ENCODE measurements at regions not wholly inside any gene's neighbourhood (a gene's known extent, or its start where the extent isn't known, plus 50 kb on each side); places are given as distances from the start of the nearest gene placed in this dataset.

- no peak for ATAC-seq
- TF ChIP-seq ISL1 (CRISPR knock-in tag; IDR thresholded peaks at IDR 0.05) (no peak), ZFP3 (CRISPR knock-in tag; IDR thresholded peaks at IDR 0.05) (no peak), ZC3H10 (CRISPR knock-in tag; IDR thresholded peaks at IDR 0.05) (no peak), PPARA (CRISPR knock-in tag; IDR thresholded peaks at IDR 0.05; ENCODE audit: borderline replicate concordance) (no peak), GLIS3 (CRISPR knock-in tag; IDR thresholded peaks at IDR 0.05) (no peak), SNAI2 (CRISPR knock-in tag; IDR thresholded peaks at IDR 0.05) (no peak), CSDC2 (CRISPR knock-in tag; IDR thresholded peaks at IDR 0.05) (no peak), ZNF565 (CRISPR knock-in tag; conservative IDR thresholded peaks at IDR 0.05; ENCODE audit: low read depth) (no peak), CREB5 (CRISPR knock-in tag; IDR thresholded peaks at IDR 0.05; ENCODE audit: low read depth) (no peak), ZNF70 (CRISPR knock-in tag; IDR thresholded peaks at IDR 0.05) (no peak), PATZ1 (CRISPR knock-in tag; IDR thresholded peaks at IDR 0.05; ENCODE audit: borderline replicate concordance) (no peak), ESRRG (CRISPR knock-in tag; IDR thresholded peaks at IDR 0.05) (no peak), ARNTL (CRISPR knock-in tag; IDR thresholded peaks at IDR 0.05; ENCODE audit: borderline replicate concordance, low read depth) (no peak), CSRNP3 (CRISPR knock-in tag; IDR thresholded peaks at IDR 0.05) (no peak)
Observed at GRCh38 chr16:51390877-51391276, 239.8 kb upstream of the SALL1 start.

- no peak for ATAC-seq
- TF ChIP-seq CREB5 (CRISPR knock-in tag; IDR thresholded peaks at IDR 0.05; ENCODE audit: low read depth), result no peak
- no peak for TF ChIP-seq ESRRG (CRISPR knock-in tag; IDR thresholded peaks at IDR 0.05)
- no peak for TF ChIP-seq TOX (CRISPR knock-in tag; IDR thresholded peaks at IDR 0.05; ENCODE audit: borderline replicate concordance)
- TF ChIP-seq ZNF8 (CRISPR knock-in tag; IDR thresholded peaks at IDR 0.05), result no peak
- no peak for TF ChIP-seq ZNF565 (CRISPR knock-in tag; conservative IDR thresholded peaks at IDR 0.05; ENCODE audit: low read depth)
- TF ChIP-seq OSR1 (CRISPR knock-in tag; IDR thresholded peaks at IDR 0.05), result no peak
- TF ChIP-seq TSHZ2 (CRISPR knock-in tag; IDR thresholded peaks at IDR 0.05), result no peak
- TF ChIP-seq ISL1 (CRISPR knock-in tag; IDR thresholded peaks at IDR 0.05), result no peak
- no peak for TF ChIP-seq ZFP3 (CRISPR knock-in tag; IDR thresholded peaks at IDR 0.05)
- no peak for TF ChIP-seq GLIS3 (CRISPR knock-in tag; IDR thresholded peaks at IDR 0.05)
- no peak for TF ChIP-seq POU6F1 (CRISPR knock-in tag; IDR thresholded peaks at IDR 0.05; ENCODE audit: borderline replicate concordance, low read depth)
- TF ChIP-seq CSDC2 (CRISPR knock-in tag; IDR thresholded peaks at IDR 0.05), result no peak
- no peak for TF ChIP-seq ZFP30 (CRISPR knock-in tag; IDR thresholded peaks at IDR 0.05)
Observed at GRCh38 chr16:51389881-51390280, 238.8 kb upstream of the SALL1 start.

GRCh38 chr16:51388516-51388951 lies 237.5 kb upstream of the SALL1 start:
- no peak for ATAC-seq
- TF ChIP-seq CSDC2 (CRISPR knock-in tag; IDR thresholded peaks at IDR 0.05), result no peak
- TF ChIP-seq RARB (CRISPR knock-in tag; IDR thresholded peaks at IDR 0.05), result no peak
- TF ChIP-seq OSR1 (CRISPR knock-in tag; IDR thresholded peaks at IDR 0.05), result no peak
- no peak for TF ChIP-seq ZFP30 (CRISPR knock-in tag; IDR thresholded peaks at IDR 0.05)
- TF ChIP-seq PATZ1 (CRISPR knock-in tag; IDR thresholded peaks at IDR 0.05; ENCODE audit: borderline replicate concordance), result no peak
- no peak for TF ChIP-seq CSRNP3 (CRISPR knock-in tag; IDR thresholded peaks at IDR 0.05)
- no peak for TF ChIP-seq ARNTL (CRISPR knock-in tag; IDR thresholded peaks at IDR 0.05; ENCODE audit: borderline replicate concordance, low read depth)
- TF ChIP-seq ZNF565 (CRISPR knock-in tag; conservative IDR thresholded peaks at IDR 0.05; ENCODE audit: low read depth), result no peak
- TF ChIP-seq ISL1 (CRISPR knock-in tag; IDR thresholded peaks at IDR 0.05), result no peak
- TF ChIP-seq ZFP3 (CRISPR knock-in tag; IDR thresholded peaks at IDR 0.05), result no peak
- TF ChIP-seq ZNF8 (CRISPR knock-in tag; IDR thresholded peaks at IDR 0.05), result no peak
